ENCODE measurements at regions not wholly inside any gene's neighbourhood (a gene's known extent, or its start where the extent isn't known, plus 50 kb on each side); places are given as distances from the start of the nearest gene placed in this dataset.

- TF ChIP-seq, protein P1, sequence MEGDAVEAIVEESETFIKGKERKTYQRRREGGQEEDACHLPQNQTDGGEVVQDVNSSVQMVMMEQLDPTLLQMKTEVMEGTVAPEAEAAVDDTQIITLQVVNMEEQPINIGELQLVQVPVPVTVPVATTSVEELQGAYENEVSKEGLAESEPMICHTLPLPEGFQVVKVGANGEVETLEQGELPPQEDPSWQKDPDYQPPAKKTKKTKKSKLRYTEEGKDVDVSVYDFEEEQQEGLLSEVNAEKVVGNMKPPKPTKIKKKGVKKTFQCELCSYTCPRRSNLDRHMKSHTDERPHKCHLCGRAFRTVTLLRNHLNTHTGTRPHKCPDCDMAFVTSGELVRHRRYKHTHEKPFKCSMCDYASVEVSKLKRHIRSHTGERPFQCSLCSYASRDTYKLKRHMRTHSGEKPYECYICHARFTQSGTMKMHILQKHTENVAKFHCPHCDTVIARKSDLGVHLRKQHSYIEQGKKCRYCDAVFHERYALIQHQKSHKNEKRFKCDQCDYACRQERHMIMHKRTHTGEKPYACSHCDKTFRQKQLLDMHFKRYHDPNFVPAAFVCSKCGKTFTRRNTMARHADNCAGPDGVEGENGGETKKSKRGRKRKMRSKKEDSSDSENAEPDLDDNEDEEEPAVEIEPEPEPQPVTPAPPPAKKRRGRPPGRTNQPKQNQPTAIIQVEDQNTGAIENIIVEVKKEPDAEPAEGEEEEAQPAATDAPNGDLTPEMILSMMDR (IDR thresholded peaks at IDR 0.05): no peak
- TF ChIP-seq POLR2AphosphoS5 (IDR thresholded peaks at IDR 0.05) (no peak), EP300 (IDR thresholded peaks at IDR 0.05) (no peak)
Measured at GRCh38 chrX:39818750-39819149, 279.0 kb downstream of the BCOR start.
